ENCODE measurements at regions not wholly inside any gene's neighbourhood (a gene's known extent, or its start where the extent isn't known, plus 50 kb on each side); places are given as distances from the start of the nearest gene placed in this dataset.

- no peaks in the 10 kb centered on the region for H3K4me1 ChIP-seq (ENCODE audit: control insufficient read depth, insufficient read depth, low read length)
- no peaks in the 10 kb centered on the region for H3K36me3 ChIP-seq (ENCODE audit: control insufficient read depth, insufficient read depth, low read length)
- no peaks in the 10 kb centered on the region for H3K27me3 ChIP-seq (ENCODE audit: control insufficient read depth, insufficient read depth, low read length)
- no peaks in the 10 kb centered on the region for H3K9me3 ChIP-seq (ENCODE audit: control insufficient read depth, low read length)
- no peak overlapping the region for H3K9ac ChIP-seq (ENCODE audit: low read length)
- no peak overlapping the region for H3K4me3 ChIP-seq (ENCODE audit: low read length)
Observed at GRCh38 chr20:10972219-10972860, 298.5 kb upstream of the JAG1 start.

GRCh38 chr20:10976051-10976450 lies 302.3 kb upstream of the JAG1 start:
- Histone ChIP-seq H3K4me1 (ENCODE audit: control insufficient read depth, insufficient read depth, low read length) (no peaks in the 10 kb centered on the region), H3K9ac (ENCODE audit: low read length) (no peak overlapping the region), H3K9me3 (ENCODE audit: control insufficient read depth, low read length) (no peaks in the 10 kb centered on the region), H3K27me3 (ENCODE audit: control insufficient read depth, insufficient read depth, low read length) (no peaks in the 10 kb centered on the region), H3K36me3 (ENCODE audit: control insufficient read depth, insufficient read depth, low read length) (no peaks in the 10 kb centered on the region), H3K4me3 (ENCODE audit: low read length) (no peak overlapping the region)

GRCh38 chr20:10978019-10978702 lies 304.4 kb upstream of the JAG1 start:
- Histone ChIP-seq H3K36me3 (ENCODE audit: control insufficient read depth, insufficient read depth, low read length) (no peaks in the 10 kb centered on the region), H3K27me3 (ENCODE audit: control insufficient read depth, insufficient read depth, low read length) (no peaks in the 10 kb centered on the region), H3K4me3 (ENCODE audit: low read length) (no peak overlapping the region), H3K4me1 (ENCODE audit: control insufficient read depth, insufficient read depth, low read length) (no peaks in the 10 kb centered on the region), H3K9ac (ENCODE audit: low read length) (no peak overlapping the region), H3K9me3 (ENCODE audit: control insufficient read depth, low read length) (no peaks in the 10 kb centered on the region)

- Histone ChIP-seq H3K4me1 (ENCODE audit: control insufficient read depth, insufficient read depth, low read length) (no peaks in the 10 kb centered on the region), H3K9me3 (ENCODE audit: control insufficient read depth, low read length) (no peaks in the 10 kb centered on the region), H3K36me3 (ENCODE audit: control insufficient read depth, insufficient read depth, low read length) (no peaks in the 10 kb centered on the region), H3K27me3 (ENCODE audit: control insufficient read depth, insufficient read depth, low read length) (no peaks in the 10 kb centered on the region), H3K9ac (ENCODE audit: low read length) (no peak overlapping the region), H3K4me3 (ENCODE audit: low read length) (no peak overlapping the region)
Observed at GRCh38 chr20:10978713-10979112, 304.9 kb upstream of the JAG1 start.

GRCh38 chr20:10982692-10983091 lies 308.9 kb upstream of the JAG1 start:
- H3K4me3 ChIP-seq (ENCODE audit: low read length): no peak overlapping the region
- H3K36me3 ChIP-seq (ENCODE audit: control insufficient read depth, insufficient read depth, low read length): no peaks in the 10 kb centered on the region
- H3K27me3 ChIP-seq (ENCODE audit: control insufficient read depth, insufficient read depth, low read length): no peaks in the 10 kb centered on the region
- no peak overlapping the region for H3K9ac ChIP-seq (ENCODE audit: low read length)
- H3K4me1 ChIP-seq (ENCODE audit: control insufficient read depth, insufficient read depth, low read length): no peaks in the 10 kb centered on the region
- H3K9me3 ChIP-seq (ENCODE audit: control insufficient read depth, low read length): no peaks in the 10 kb centered on the region

GRCh38 chr20:10984294-10984693 lies 310.5 kb upstream of the JAG1 start:
- Histone ChIP-seq H3K36me3 (ENCODE audit: control insufficient read depth, insufficient read depth, low read length) (no peaks in the 10 kb centered on the region), H3K4me3 (ENCODE audit: low read length) (no peak overlapping the region), H3K4me1 (ENCODE audit: control insufficient read depth, insufficient read depth, low read length) (no peaks in the 10 kb centered on the region), H3K27me3 (ENCODE audit: control insufficient read depth, insufficient read depth, low read length) (no peaks in the 10 kb centered on the region), H3K9ac (ENCODE audit: low read length) (no peak overlapping the region), H3K9me3 (ENCODE audit: control insufficient read depth, low read length) (no peaks in the 10 kb centered on the region)

GRCh38 chr20:10984913-10985312 lies 311.1 kb upstream of the JAG1 start:
- H3K36me3 ChIP-seq (ENCODE audit: control insufficient read depth, insufficient read depth, low read length): no peaks in the 10 kb centered on the region
- H3K4me3 ChIP-seq (ENCODE audit: low read length): no peak overlapping the region
- H3K4me1 ChIP-seq (ENCODE audit: control insufficient read depth, insufficient read depth, low read length): no peaks in the 10 kb centered on the region
- H3K9ac ChIP-seq (ENCODE audit: low read length): no peak overlapping the region
- H3K9me3 ChIP-seq (ENCODE audit: control insufficient read depth, low read length): no peaks in the 10 kb centered on the region
- no peaks in the 10 kb centered on the region for H3K27me3 ChIP-seq (ENCODE audit: control insufficient read depth, insufficient read depth, low read length)

- no peaks in the 10 kb centered on the region for H3K4me1 ChIP-seq (ENCODE audit: control insufficient read depth, insufficient read depth, low read length)
- no peak overlapping the region for H3K4me3 ChIP-seq (ENCODE audit: low read length)
Observed at GRCh38 chr20:10985536-10985935, 311.7 kb upstream of the JAG1 start.

GRCh38 chr20:10986586-10986985 lies 312.8 kb upstream of the JAG1 start:
- no peak overlapping the region for H3K4me3 ChIP-seq (ENCODE audit: low read length)
- no peaks in the 10 kb centered on the region for H3K36me3 ChIP-seq (ENCODE audit: control insufficient read depth, insufficient read depth, low read length)
- no peaks in the 10 kb centered on the region for H3K27me3 ChIP-seq (ENCODE audit: control insufficient read depth, insufficient read depth, low read length)
- no peaks in the 10 kb centered on the region for H3K9me3 ChIP-seq (ENCODE audit: control insufficient read depth, low read length)
- H3K9ac ChIP-seq (ENCODE audit: low read length): no peak overlapping the region
- H3K4me1 ChIP-seq (ENCODE audit: control insufficient read depth, insufficient read depth, low read length): no peaks in the 10 kb centered on the region

More at GRCh38 chr20:10985536-10985935, 311.7 kb upstream of the JAG1 start:
- Histone ChIP-seq H3K27me3 (ENCODE audit: control insufficient read depth, insufficient read depth, low read length) (no peaks in the 10 kb centered on the region), H3K9ac (ENCODE audit: low read length) (no peak overlapping the region), H3K9me3 (ENCODE audit: control insufficient read depth, low read length) (no peaks in the 10 kb centered on the region), H3K36me3 (ENCODE audit: control insufficient read depth, insufficient read depth, low read length) (no peaks in the 10 kb centered on the region)

GRCh38 chr20:10987651-10988383 lies 314.0 kb upstream of the JAG1 start:
- Histone ChIP-seq H3K36me3 (ENCODE audit: control insufficient read depth, insufficient read depth, low read length) (no peaks in the 10 kb centered on the region), H3K9ac (ENCODE audit: low read length) (no peak overlapping the region), H3K27me3 (ENCODE audit: control insufficient read depth, insufficient read depth, low read length) (no peaks in the 10 kb centered on the region), H3K9me3 (ENCODE audit: control insufficient read depth, low read length) (no peaks in the 10 kb centered on the region), H3K4me3 (ENCODE audit: low read length) (no peak overlapping the region), H3K4me1 (ENCODE audit: control insufficient read depth, insufficient read depth, low read length) (no peaks in the 10 kb centered on the region)

GRCh38 chr20:10990625-10991382 lies 317.0 kb upstream of the JAG1 start:
- H3K9me3 ChIP-seq (ENCODE audit: control insufficient read depth, low read length): no peaks in the 10 kb centered on the region
- H3K4me1 ChIP-seq (ENCODE audit: control insufficient read depth, insufficient read depth, low read length): no peaks in the 10 kb centered on the region

GRCh38 chr20:10992731-10993130 lies 318.9 kb upstream of the JAG1 start:
- Histone ChIP-seq H3K9ac (ENCODE audit: low read length) (no peak overlapping the region), H3K9me3 (ENCODE audit: control insufficient read depth, low read length) (no peaks in the 10 kb centered on the region), H3K4me1 (ENCODE audit: control insufficient read depth, insufficient read depth, low read length) (no peaks in the 10 kb centered on the region), H3K36me3 (ENCODE audit: control insufficient read depth, insufficient read depth, low read length) (no peaks in the 10 kb centered on the region), H3K4me3 (ENCODE audit: low read length) (no peak overlapping the region), H3K27me3 (ENCODE audit: control insufficient read depth, insufficient read depth, low read length) (no peaks in the 10 kb centered on the region)

More at GRCh38 chr20:10990625-10991382, 317.0 kb upstream of the JAG1 start:
- Histone ChIP-seq H3K4me3 (ENCODE audit: low read length) (no peak overlapping the region), H3K36me3 (ENCODE audit: control insufficient read depth, insufficient read depth, low read length) (no peaks in the 10 kb centered on the region), H3K9ac (ENCODE audit: low read length) (no peak overlapping the region), H3K27me3 (ENCODE audit: control insufficient read depth, insufficient read depth, low read length) (no peaks in the 10 kb centered on the region)

Measured in mucosa of stomach (tissue), 1 donor.